GM12874 (cell line): ENCODE measurements at regions not wholly inside any gene's neighbourhood (a gene's known extent, or its start where the extent isn't known, plus 50 kb on each side); places are given as distances from the start of the nearest gene placed in this dataset.

ENCODE experiments used
- TF ChIP-seq, protein P1 (sequence below): IDR thresholded peaks from 2 replicates; pipeline ENCODE4 v1.5.1; 2011; ENCODE audit warnings: low read depth, mild to moderate bottlenecking, control low read depth, low read length, moderate library complexity; ENCODE audit not compliant: insufficient read depth

DNA sequence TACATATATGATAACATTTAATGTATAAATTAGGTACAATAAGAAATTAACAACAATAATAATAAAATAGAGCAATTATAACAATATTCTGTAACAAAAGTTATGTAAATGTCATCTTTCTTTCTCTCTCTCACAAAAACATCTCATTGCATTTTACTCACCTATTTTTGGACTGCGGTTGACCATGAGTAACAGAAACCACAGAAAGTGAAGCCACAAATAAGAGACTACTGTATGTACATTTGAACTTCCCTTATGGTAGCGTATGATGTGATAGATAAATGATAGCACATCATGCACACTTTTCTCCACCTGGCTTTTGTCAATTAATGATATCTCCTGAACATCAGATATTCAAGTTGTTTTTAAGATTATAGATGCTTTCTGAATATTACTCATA, 80.5 kb downstream of the HNRNPD start:
- TF ChIP-seq, protein P1, sequence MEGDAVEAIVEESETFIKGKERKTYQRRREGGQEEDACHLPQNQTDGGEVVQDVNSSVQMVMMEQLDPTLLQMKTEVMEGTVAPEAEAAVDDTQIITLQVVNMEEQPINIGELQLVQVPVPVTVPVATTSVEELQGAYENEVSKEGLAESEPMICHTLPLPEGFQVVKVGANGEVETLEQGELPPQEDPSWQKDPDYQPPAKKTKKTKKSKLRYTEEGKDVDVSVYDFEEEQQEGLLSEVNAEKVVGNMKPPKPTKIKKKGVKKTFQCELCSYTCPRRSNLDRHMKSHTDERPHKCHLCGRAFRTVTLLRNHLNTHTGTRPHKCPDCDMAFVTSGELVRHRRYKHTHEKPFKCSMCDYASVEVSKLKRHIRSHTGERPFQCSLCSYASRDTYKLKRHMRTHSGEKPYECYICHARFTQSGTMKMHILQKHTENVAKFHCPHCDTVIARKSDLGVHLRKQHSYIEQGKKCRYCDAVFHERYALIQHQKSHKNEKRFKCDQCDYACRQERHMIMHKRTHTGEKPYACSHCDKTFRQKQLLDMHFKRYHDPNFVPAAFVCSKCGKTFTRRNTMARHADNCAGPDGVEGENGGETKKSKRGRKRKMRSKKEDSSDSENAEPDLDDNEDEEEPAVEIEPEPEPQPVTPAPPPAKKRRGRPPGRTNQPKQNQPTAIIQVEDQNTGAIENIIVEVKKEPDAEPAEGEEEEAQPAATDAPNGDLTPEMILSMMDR: no peak

DNA sequence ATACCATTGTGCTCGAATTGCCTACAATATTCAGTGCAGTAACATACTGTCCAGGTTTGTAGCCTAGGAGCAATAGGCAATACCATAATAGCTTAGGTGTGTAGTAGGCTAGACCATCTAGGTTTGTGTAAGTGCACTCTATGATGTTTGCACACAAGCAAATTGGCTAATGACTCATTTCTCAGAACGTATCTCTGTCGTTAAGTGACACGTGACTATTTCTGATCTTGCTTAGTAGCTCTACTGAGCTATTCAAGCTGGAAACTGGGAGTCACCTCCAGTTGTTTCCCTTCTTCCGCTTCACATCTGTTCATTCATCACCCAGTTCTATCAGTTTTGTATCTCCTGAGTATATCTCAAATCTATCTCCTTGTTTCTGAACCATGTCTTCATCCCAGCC, 86.1 kb downstream of the HNRNPD start:
- TF ChIP-seq, protein P1: no peak

DNA sequence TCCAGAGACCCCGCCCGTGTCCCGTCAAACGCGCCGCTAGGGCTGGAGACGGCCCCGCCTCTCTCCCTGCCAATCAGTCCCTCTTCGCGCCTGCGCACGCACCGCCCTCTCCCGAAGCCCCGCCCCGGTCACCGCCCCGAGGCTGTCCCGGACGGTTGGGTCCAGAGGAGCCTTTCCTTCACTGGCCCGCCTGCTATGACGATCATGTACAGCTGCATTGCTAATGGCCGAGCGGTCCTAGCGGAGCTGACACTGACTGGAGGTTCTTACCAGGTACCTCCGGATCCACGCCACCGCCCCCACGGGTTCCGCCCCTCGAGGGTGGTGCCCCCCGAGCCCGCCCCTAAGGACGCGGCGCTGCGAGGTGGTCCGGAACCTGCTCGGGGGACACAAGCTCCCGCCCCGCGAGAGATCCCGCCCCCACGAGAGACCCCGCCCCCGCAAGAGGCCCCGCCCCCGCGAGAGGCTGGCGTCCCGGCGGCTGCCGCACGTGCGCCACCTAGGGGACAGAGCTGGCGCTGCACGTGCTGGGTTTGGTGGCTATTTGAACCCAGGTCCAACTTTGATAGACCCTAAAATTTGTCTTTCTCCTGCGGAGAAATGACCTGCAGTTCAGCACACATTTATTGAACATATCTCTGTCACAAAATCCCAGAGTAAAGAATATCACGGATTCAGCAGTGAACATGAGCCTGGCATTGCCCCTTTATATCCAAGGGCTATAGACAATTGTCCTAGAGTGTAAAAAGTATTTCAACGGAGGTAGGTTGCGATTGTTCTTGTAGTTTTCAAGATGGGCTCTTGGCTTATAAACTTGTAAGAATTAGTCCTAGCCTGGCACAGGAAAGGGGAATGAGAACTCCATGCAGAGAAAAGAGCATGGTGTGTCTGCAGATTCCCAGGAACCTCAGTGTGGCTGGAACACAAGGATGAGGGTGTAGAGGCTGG, 88.7 kb downstream of the HNRNPD start:
- TF ChIP-seq, protein P1: peak; percentile 88

DNA sequence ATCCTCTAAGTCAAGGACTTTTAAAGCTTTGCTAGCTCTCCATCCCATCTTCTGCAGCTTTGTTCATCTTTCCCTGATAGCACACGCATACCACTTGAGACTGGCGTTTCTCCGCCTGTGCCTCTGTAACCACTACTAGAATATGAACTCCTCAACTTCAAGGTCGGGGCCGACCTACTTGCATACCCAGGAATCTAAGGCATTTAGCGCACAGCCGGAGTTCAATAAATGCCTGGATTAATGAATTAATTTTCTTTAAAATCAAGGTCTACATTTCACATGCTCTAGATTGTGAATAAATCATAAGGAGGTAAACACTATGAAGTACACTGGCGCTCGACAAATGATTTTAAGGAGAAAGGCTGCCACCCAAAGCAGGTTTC, 89.3 kb downstream of the HNRNPD start:
- TF ChIP-seq, protein P1: no peak

DNA sequence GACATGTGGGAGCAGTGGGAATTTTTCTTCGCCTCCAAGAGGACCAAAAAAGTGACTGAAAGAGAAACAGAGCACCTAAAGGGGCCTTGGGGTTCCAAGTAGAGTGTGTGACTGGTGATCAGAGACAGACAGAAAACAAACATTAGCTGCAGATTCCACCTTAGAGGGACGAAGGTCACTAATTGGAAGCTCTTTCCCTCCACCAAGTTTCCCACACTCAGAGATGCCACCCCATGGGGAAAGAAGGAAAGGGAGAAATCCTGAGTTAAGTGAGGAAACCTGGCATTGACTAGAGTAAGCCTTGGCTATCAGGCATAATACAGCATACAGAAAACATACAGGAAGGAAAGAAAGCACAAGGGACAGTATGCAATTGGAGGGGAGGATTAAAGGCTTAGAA, 90.9 kb downstream of the HNRNPD start:
- TF ChIP-seq, protein P1: no peak

DNA sequence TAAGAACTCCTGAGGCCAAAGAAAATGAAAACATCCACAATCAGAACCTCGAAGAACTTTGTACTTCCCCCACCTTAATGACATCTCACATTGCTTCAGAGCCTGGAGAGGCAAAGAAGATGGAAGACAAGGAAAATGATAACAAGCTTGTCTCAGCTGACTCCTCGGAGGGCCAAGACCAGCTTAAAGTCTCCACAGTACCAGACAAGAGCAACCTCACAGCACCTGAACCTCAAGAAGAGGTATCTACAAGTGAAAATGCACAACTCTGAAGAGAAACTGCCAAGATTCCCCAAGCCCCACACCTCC, 97.5 kb downstream of the HNRNPD start:
- TF ChIP-seq, protein P1: no peak

DNA sequence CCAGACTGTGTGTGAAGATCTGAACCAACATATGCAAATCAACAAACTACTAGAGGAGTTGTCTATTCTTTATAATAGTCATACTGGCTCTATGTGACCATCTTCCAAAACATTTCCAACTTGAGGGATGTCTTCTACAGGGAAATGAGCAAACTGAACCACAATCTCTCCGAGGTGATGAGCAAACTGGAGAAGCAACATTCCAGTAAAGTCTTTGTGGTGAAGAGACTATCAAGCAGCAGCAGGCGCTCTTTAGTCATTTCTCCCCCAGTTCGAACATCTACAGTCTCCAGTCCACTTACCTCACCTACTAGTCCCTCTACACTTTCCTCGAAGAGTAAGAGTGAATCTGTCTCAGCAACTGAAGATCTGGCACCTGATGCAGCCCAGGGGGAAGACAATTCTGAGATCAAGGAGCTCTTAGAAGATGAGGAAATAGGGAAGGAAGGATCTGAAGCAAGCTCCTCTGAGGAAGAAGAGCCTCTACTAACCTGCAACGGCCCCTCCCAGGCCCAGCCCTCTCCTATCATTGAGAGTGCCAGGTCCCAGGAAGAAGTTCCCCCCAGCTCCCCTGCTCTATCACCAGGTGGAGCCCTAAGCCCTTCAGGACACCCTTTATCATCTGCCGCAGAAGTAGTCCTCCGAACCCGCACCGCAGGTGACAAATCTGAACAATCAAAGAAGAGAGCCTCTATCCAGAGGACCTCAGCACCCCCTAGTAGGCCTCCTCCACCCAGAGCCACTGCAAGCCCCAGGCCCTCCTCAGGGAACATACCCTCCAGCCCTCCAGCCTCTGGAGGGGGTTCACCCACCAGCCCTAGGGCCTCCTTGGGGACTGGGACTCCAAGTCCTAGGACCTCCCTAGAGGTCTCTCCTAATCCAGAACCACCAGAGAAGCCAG, 98.1 kb downstream of the HNRNPD start:
- TF ChIP-seq, protein P1: no peak
